Adrenal gland (tissue), 9 donors: ENCODE measurements at regions not wholly inside any gene's neighbourhood (a gene's known extent, or its start where the extent isn't known, plus 50 kb on each side); places are given as distances from the start of the nearest gene placed in this dataset.

ENCODE experiments used
- DNase-seq, 7 donors: peaks; one replicate each; pipeline ENCODE4 v3.0.0-alpha.2; 2019 to 2020
- H3K27ac ChIP-seq, 5 donors: fragments of 200-600 bp; sonication (generic) in 4 of 5; 1 replicate in 3 of 5; 2 replicates in 2 of 5; pipeline versions ENCODE4 v1.5.1 to v1.8.0; 2016 to 2020; ENCODE audit warnings: mild to moderate bottlenecking in 1 of 5
- H3K27me3 ChIP-seq: fragments of 200-600 bp; 2 replicates; pipeline ENCODE4 v1.8.0; 2021
- H3K36me3 ChIP-seq, 2 donors: fragments of 200-600 bp; replicated peaks in 1 of 2; 1 replicate in 1 of 2; 2 replicates in 1 of 2; pipeline versions ENCODE4 v1.5.1 to v1.8.0; 2018 to 2022
- H3K4me1 ChIP-seq, 2 donors: fragments of 200-600 bp; replicated peaks in 1 of 2; 1 replicate in 1 of 2; 2 replicates in 1 of 2; pipeline versions ENCODE4 v1.5.1 to v1.8.0; 2018 to 2021
- H3K4me3 ChIP-seq, 4 donors: fragments of 200-600 bp; sonication (generic) in 3 of 4; one replicate each; pipeline ENCODE4 v1.5.1; 2016 to 2018
- H3K9me3 ChIP-seq, 3 donors: fragments of 200-600 bp; sonication (generic) in 1 of 3; replicated peaks in 1 of 3; 1 replicate in 2 of 3; 2 replicates in 1 of 3; pipeline versions ENCODE4 v1.5.1 to v1.8.0; 2016 to 2021
- CTCF ChIP-seq, 6 experiments: fragments of 450-650 bp in 4 of 6; fragments of 200-600 bp in 2 of 6; sonication (generic) in 1 of 6; IDR thresholded peaks; 1 replicate in 5 of 6; 2 replicates in 1 of 6; pipeline versions ENCODE4 v1.5.1 to v1.8.0; 2016 to 2021; ENCODE audit warnings: antibody characterized with exemption in 6 of 6, mild to moderate bottlenecking in 2 of 6, moderate library complexity in 1 of 6
- POLR2A ChIP-seq, 2 donors: fragments of 450-650 bp; IDR thresholded peaks; one replicate each; pipeline ENCODE4 v1.6.1; 2017; ENCODE audit warnings: antibody characterized with exemption in 2 of 2, mild to moderate bottlenecking in 2 of 2, moderate library complexity in 1 of 2
- WGBS, 4 donors: extraction: QIAGEN DNeasy Blood & Tissue Kit in 2 of 4; methylation state at CpG; one replicate each; pipeline versions ENCODE4 v1.1.5 to v1.1.7; 2013 to 2017; 5-methylcytosine and 5-hydroxymethylcytosine counted together
- intact Hi-C, 2 donors: fragments of 100-400 bp; cut with DNase I; formaldehyde crosslinking; loops; one replicate each; pipeline versions ENCODE4 v1.14.1 to v1.15.0; 2022 to 2023
- donor health status: healthy with polysubstance abuse.
- donor health status: Bipolar disorder and iron deficiency.
- donor health status: DM: yes; HTN: yes; CAD: no.
- donor health status: DM: no; HTN: no; CAD: no.
- donor health status: DM: no; HTN: no; CAD: no.

GRCh38 chr15:66862940-66863335 is 160.9 kb downstream of the SMAD6 start:
- H3K4me1 ChIP-seq, result no peaks in the 10 kb centered on the region
- intact Hi-C loops, result no loop called here
- no peaks in the 10 kb centered on the region for H3K36me3 ChIP-seq
- H3K4me3 ChIP-seq, result no peak overlapping the region
- no peaks in the 10 kb centered on the region for H3K9me3 ChIP-seq
- H3K27me3 ChIP-seq, result no peaks in the 10 kb centered on the region
- WGBS, 4 donors, result 3 to 4% (median 3%) methylated on average over 9 of the region's 9 CpGs
- DNase-seq, result peak; percentile 69 to 88 (median 76)
- H3K27ac ChIP-seq, result no peak overlapping the region
- TF ChIP-seq CTCF (IDR thresholded peaks at IDR 0.05), result peak; percentile 72 to 91 (median 84)
- TF ChIP-seq POLR2A (IDR thresholded peaks at IDR 0.05), result no peak

GRCh38 chr15:66863390-66864085 is 161.5 kb downstream of the SMAD6 start:
- H3K36me3 ChIP-seq, result no peaks in the 10 kb centered on the region
- no peak overlapping the region for H3K27ac ChIP-seq
- DNase-seq, result peak in 3 of 7 donors; percentile 10 to 18 (median 14)

GRCh38 chr15:66864086-66864830 is 162.2 kb downstream of the SMAD6 start:
- TF ChIP-seq POLR2A (IDR thresholded peaks at IDR 0.05), result no peak
- no peak for TF ChIP-seq CTCF (IDR thresholded peaks at IDR 0.05)
- H3K27ac ChIP-seq, result no peak overlapping the region

More at GRCh38 chr15:66863390-66864085, 161.5 kb downstream of the SMAD6 start:
- intact Hi-C loops, result no loop called here
- TF ChIP-seq CTCF (IDR thresholded peaks at IDR 0.05) (no peak), POLR2A (IDR thresholded peaks at IDR 0.05) (no peak)
- Histone ChIP-seq H3K27me3 (no peaks in the 10 kb centered on the region), H3K4me3 (no peak overlapping the region), H3K4me1 (no peaks in the 10 kb centered on the region), H3K9me3 (no peaks in the 10 kb centered on the region)
- WGBS, 4 donors, result 79 to 95% (median 89%) methylated on average over 2 of the region's 2 CpGs

GRCh38 chr15:66864871-66865281 is 162.8 kb downstream of the SMAD6 start:
- H3K9me3 ChIP-seq, result no peaks in the 10 kb centered on the region
- H3K27ac ChIP-seq, result no peak overlapping the region
- no peaks in the 10 kb centered on the region for H3K4me1 ChIP-seq
- no peak for TF ChIP-seq CTCF (IDR thresholded peaks at IDR 0.05)
- no peak for TF ChIP-seq POLR2A (IDR thresholded peaks at IDR 0.05)
- intact Hi-C loops, result no loop called here
- H3K27me3 ChIP-seq, result no peaks in the 10 kb centered on the region
- H3K36me3 ChIP-seq, result no peaks in the 10 kb centered on the region
- WGBS, 4 donors, result 87 to 97% (median 95%) methylated on average over 3 to 4 of the region's 4 CpGs; no CpG with 5 or more reads in 1 of the 4 donors
- no peak overlapping the region for H3K4me3 ChIP-seq
- peak in 2 of 7 donors; percentile 10 to 11 for DNase-seq

More at GRCh38 chr15:66864086-66864830, 162.2 kb downstream of the SMAD6 start:
- Histone ChIP-seq H3K4me3 (no peak overlapping the region), H3K9me3 (no peaks in the 10 kb centered on the region), H3K36me3 (no peaks in the 10 kb centered on the region), H3K4me1 (no peaks in the 10 kb centered on the region), H3K27me3 (no peaks in the 10 kb centered on the region)
- intact Hi-C loops, result no loop called here
- DNase-seq, result peak in 3 of 7 donors; percentile 7 to 30 (median 11)
- WGBS, 4 donors, result 93 to 95% (median 94%) methylated on average over 5 to 9 of the region's 9 CpGs
